Right lobe of liver (tissue), 6 donors: ENCODE measurements at regions not wholly inside any gene's neighbourhood (a gene's known extent, or its start where the extent isn't known, plus 50 kb on each side); places are given as distances from the start of the nearest gene placed in this dataset.

Experiments used
- ATAC-seq, 4 donors: fragments of 200-7000 bp; cut with Tn5 transposase; one replicate each; pipeline ENCODE4 v1.9.1; 2020; ENCODE audit warnings: mild to moderate bottlenecking in 4 of 4, moderate library complexity in 4 of 4
- DNase-seq, 3 donors: peaks; one replicate each; pipeline ENCODE4 v3.0.0-alpha.2; 2020
- H3K27ac ChIP-seq, 3 donors: fragments of 200-600 bp; one replicate each; pipeline ENCODE4 v1.8.0; 2022
- H3K27me3 ChIP-seq, 2 donors: fragments of 200-600 bp; one replicate each; pipeline ENCODE4 v1.8.0; 2022
- H3K36me3 ChIP-seq, 4 donors: fragments of 200-600 bp; sonication (generic) in 1 of 4; one replicate each; pipeline versions ENCODE4 v1.5.1 to v1.8.0; 2017 to 2022; ENCODE audit warnings: control low read depth in 1 of 4
- H3K4me1 ChIP-seq, 4 donors: fragments of 200-600 bp; sonication (generic) in 1 of 4; one replicate each; pipeline versions ENCODE4 v1.5.1 to v1.8.0; 2017 to 2022; ENCODE audit warnings: control low read depth in 1 of 4
- H3K4me3 ChIP-seq, 3 donors: fragments of 200-600 bp; one replicate each; pipeline ENCODE4 v1.8.0; 2022
- H3K9me3 ChIP-seq, 4 donors: fragments of 200-600 bp; sonication (generic) in 1 of 4; one replicate each; pipeline versions ENCODE4 v1.5.1 to v1.8.0; 2017 to 2022; ENCODE audit warnings: control low read depth in 1 of 4
- CTCF ChIP-seq, 4 donors: fragments of 200-600 bp in 3 of 4; fragments of 450-650 bp in 1 of 4; IDR thresholded peaks; one replicate each; pipeline versions ENCODE4 v1.5.1 to v1.8.0; 2016 to 2022; ENCODE audit warnings: antibody characterized with exemption in 4 of 4, mild to moderate bottlenecking in 2 of 4
- POLR2A ChIP-seq: fragments of 450-650 bp; IDR thresholded peaks from one replicate; pipeline ENCODE4 v1.6.1; 2017; ENCODE audit warnings: antibody characterized with exemption, mild to moderate bottlenecking
- WGBS: methylation state at CpG from one replicate; pipeline ENCODE4 v1.1.6; 2018; ENCODE audit warnings: low coverage, low lambda C conversion rate; ENCODE audit not compliant: insufficient coverage; ENCODE audit errors: missing lambda C conversion rate; 5-methylcytosine and 5-hydroxymethylcytosine counted together
- intact Hi-C, 2 donors: fragments of 100-400 bp; cut with DNase I; formaldehyde crosslinking; loops; one replicate each; pipeline versions ENCODE4 v1.11.2 to v1.14.1; 2022
- donor health status: DM: no; HTN: yes; CAD: no.
- donor health status: DM: no; HTN: no; CAD: no.
- donor health status: DM: no; HTN: no; CAD: no.
- donor health status: DM: no; HTN: yes; CAD: no.
- donor health status: DM: no; HTN: yes; CAD: no.

- WGBS, result 79% methylated on average over 6 of the region's 6 CpGs
Measured at GRCh38 chr9:90469865-90470387, 172.7 kb downstream of the DIRAS2 start.

GRCh38 chr9:90476058-90476457, 166.6 kb downstream of the DIRAS2 start:
- no peak for DNase-seq
- no peaks in the 10 kb centered on the region for H3K36me3 ChIP-seq
- no peaks in the 10 kb centered on the region for H3K9me3 ChIP-seq
- no peak for TF ChIP-seq CTCF (IDR thresholded peaks at IDR 0.05)
- TF ChIP-seq POLR2A, result no peak
- H3K27me3 ChIP-seq, result no peaks in the 10 kb centered on the region
- peak in 1 of 4 donors; percentile 81 for ATAC-seq
- H3K4me1 ChIP-seq, result no peaks in the 10 kb centered on the region
- intact Hi-C loops, result no loop called here
- no peak overlapping the region for H3K27ac ChIP-seq
- no peak overlapping the region for H3K4me3 ChIP-seq

More at GRCh38 chr9:90469865-90470387, 172.7 kb downstream of the DIRAS2 start:
- Histone ChIP-seq H3K9me3 (no peaks in the 10 kb centered on the region), H3K4me1 (no peaks in the 10 kb centered on the region), H3K27ac (no peak overlapping the region), H3K4me3 (no peak overlapping the region), H3K27me3 (no peaks in the 10 kb centered on the region), H3K36me3 (no peaks in the 10 kb centered on the region)
- no peak for ATAC-seq
- no peak for TF ChIP-seq POLR2A
- no peak for TF ChIP-seq CTCF (IDR thresholded peaks at IDR 0.05)
- intact Hi-C loops, result no loop called here
- no peak for DNase-seq

DNA sequence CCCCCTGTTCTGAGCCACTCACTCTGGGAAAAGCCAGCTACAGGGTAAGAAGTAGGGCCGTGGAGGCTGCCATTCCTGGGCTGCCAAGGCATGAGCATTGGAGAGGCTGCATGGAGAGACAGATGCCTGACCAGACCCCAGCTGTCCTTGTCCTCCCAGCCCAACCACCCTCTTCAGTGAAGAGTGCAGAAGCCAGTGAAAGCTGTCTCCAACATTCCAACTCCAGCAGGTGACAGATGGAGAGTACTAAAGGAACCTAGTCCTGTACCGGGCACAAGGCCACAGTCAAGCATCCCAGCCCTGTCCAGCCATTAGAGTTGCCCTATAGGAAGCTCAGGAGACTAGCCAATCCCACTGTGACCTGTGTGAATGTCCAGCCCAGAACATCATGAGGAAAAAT, 165.1 kb downstream of the DIRAS2 start:
- TF ChIP-seq CTCF (IDR thresholded peaks at IDR 0.05), result no peak
- no peak for TF ChIP-seq POLR2A
- ATAC-seq (no peak), DNase-seq (no peak)
- whole genome bisulfite sequencing, result 83% methylated on average over 1 of the region's 2 CpGs
- Histone ChIP-seq H3K36me3 (no peaks in the 10 kb centered on the region), H3K27ac (no peak overlapping the region), H3K4me3 (no peak overlapping the region), H3K4me1 (no peaks in the 10 kb centered on the region), H3K9me3 (no peaks in the 10 kb centered on the region), H3K27me3 (no peaks in the 10 kb centered on the region)
- intact Hi-C loops, result no loop called here

DNA sequence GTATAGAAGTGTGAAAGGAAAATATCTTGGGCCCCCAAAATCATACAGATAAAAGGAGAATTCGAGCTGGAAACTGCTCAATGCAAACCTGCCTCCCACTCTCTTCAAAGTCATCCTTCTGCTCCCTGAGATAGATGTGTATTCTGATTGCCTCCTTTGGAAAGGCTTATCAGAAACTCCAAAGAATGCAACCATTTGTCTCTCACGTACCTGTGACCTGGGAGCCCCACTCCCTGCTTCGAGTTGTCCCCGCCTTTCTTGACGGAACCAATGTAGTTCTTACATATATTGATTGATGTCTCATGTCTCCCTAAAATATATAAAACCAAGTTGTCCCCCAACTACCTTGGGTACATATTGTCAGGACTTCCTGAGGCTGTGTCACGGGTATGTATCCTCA, 163.8 kb downstream of the DIRAS2 start:
- DNase-seq (no peak), ATAC-seq (no peak)
- H3K36me3 ChIP-seq, result no peaks in the 10 kb centered on the region
- no peaks in the 10 kb centered on the region for H3K27me3 ChIP-seq
- TF ChIP-seq CTCF (IDR thresholded peaks at IDR 0.05) (no peak), POLR2A (no peak)
- H3K27ac ChIP-seq, result no peak overlapping the region
- no peak overlapping the region for H3K4me3 ChIP-seq
- no peaks in the 10 kb centered on the region for H3K9me3 ChIP-seq
- H3K4me1 ChIP-seq, result no peaks in the 10 kb centered on the region
- WGBS, result 43% methylated on average over 6 of the region's 6 CpGs
- intact Hi-C loops, result no loop called here

- no peaks in the 10 kb centered on the region for H3K9me3 ChIP-seq
- H3K27ac ChIP-seq, result no peak overlapping the region
- 40% methylated on average over 1 of the region's 1 CpG for WGBS
- TF ChIP-seq POLR2A, result no peak
- no peak for TF ChIP-seq CTCF (IDR thresholded peaks at IDR 0.05)
- intact Hi-C loops, result no loop called here
- no peaks in the 10 kb centered on the region for H3K36me3 ChIP-seq
- ATAC-seq, result no peak
- no peaks in the 10 kb centered on the region for H3K27me3 ChIP-seq
- H3K4me1 ChIP-seq, result no peaks in the 10 kb centered on the region
- no peak overlapping the region for H3K4me3 ChIP-seq
- no peak for DNase-seq
Measured at GRCh38 chr9:90485028-90485427, 157.6 kb downstream of the DIRAS2 start.
